Activated CD8-positive, alpha-beta T cell treated with anti-CD3 and anti-CD28 coated beads for 36 hours (primary cell): ENCODE measurements at regions not wholly inside any gene's neighbourhood (a gene's known extent, or its start where the extent isn't known, plus 50 kb on each side); places are given as distances from the start of the nearest gene placed in this dataset.

Experiments used
- ATAC-seq: fragments of 200-7000 bp; cut with Tn5 transposase; one replicate; pipeline ENCODE4 v1.10.0; 2021; ENCODE audit warnings: mild to moderate bottlenecking, moderate library complexity
- CTCF ChIA-PET: fragments of 350-600 bp; sonication (Branson Sonifier 250); formaldehyde crosslinking; loops from one replicate; lab custom pipeline; 2021; ENCODE audit warnings: antibody characterized with exemption; lab: Charles Lee
- POLR2A ChIA-PET: fragments of 350-600 bp; sonication (Branson Sonifier 250); formaldehyde crosslinking; loops from one replicate; lab custom pipeline; 2021; ENCODE audit warnings: antibody characterized with exemption; lab: Charles Lee
- DNase-seq: peaks from one replicate; pipeline ENCODE4 v3.0.0-alpha.2; 2020
- H3K27ac Mint-ChIP-seq: one replicate; pipeline ENCODE4 v1.8.0; 2021; ENCODE audit warnings: mild to moderate bottlenecking, mixed read lengths
- H3K27me3 Mint-ChIP-seq: one replicate; pipeline ENCODE4 v1.8.0; 2021; ENCODE audit warnings: mixed read lengths
- H3K36me3 Mint-ChIP-seq: one replicate; pipeline ENCODE4 v1.8.0; 2021; ENCODE audit warnings: low read depth, mixed read lengths
- H3K4me1 Mint-ChIP-seq: one replicate; pipeline ENCODE4 v1.8.0; 2021; ENCODE audit warnings: low read depth, mixed read lengths
- H3K4me3 Mint-ChIP-seq: one replicate; pipeline ENCODE4 v1.8.0; 2021; ENCODE audit warnings: mild to moderate bottlenecking, moderate library complexity, mixed read lengths
- H3K9me3 Mint-ChIP-seq: one replicate; pipeline ENCODE4 v1.8.0; 2021; ENCODE audit warnings: mixed read lengths
- intact Hi-C: fragments of 100-400 bp; cut with micrococcal nuclease; formaldehyde crosslinking; loops from one replicate; pipeline ENCODE4 v1.10.0; 2022
- TF ChIP-seq, protein P1 (sequence below): fragments of 200-600 bp; IDR thresholded peaks from one replicate; pipeline ENCODE4 v1.8.0; 2022; ENCODE audit warnings: antibody characterized with exemption, mild to moderate bottlenecking

- peaks cover 2% of the 10 kb centered on the region for H3K9me3 Mint-ChIP-seq
- ATAC-seq (no peak), DNase-seq (no peak)
- no peak overlapping the region for H3K27ac Mint-ChIP-seq
- no peaks in the 10 kb centered on the region for H3K4me1 Mint-ChIP-seq
- no peaks in the 10 kb centered on the region for H3K36me3 Mint-ChIP-seq
- intact Hi-C loops: no loop called here
- POLR2A ChIA-PET: no interaction called here
- TF ChIP-seq, protein P1, sequence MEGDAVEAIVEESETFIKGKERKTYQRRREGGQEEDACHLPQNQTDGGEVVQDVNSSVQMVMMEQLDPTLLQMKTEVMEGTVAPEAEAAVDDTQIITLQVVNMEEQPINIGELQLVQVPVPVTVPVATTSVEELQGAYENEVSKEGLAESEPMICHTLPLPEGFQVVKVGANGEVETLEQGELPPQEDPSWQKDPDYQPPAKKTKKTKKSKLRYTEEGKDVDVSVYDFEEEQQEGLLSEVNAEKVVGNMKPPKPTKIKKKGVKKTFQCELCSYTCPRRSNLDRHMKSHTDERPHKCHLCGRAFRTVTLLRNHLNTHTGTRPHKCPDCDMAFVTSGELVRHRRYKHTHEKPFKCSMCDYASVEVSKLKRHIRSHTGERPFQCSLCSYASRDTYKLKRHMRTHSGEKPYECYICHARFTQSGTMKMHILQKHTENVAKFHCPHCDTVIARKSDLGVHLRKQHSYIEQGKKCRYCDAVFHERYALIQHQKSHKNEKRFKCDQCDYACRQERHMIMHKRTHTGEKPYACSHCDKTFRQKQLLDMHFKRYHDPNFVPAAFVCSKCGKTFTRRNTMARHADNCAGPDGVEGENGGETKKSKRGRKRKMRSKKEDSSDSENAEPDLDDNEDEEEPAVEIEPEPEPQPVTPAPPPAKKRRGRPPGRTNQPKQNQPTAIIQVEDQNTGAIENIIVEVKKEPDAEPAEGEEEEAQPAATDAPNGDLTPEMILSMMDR: no peak
- CTCF ChIA-PET: no interaction called here
- H3K4me3 Mint-ChIP-seq: no peak overlapping the region
- no peaks in the 10 kb centered on the region for H3K27me3 Mint-ChIP-seq
Observed at GRCh38 chr14:43252866-43253265, 1254.2 kb downstream of the FSCB start.

DNA sequence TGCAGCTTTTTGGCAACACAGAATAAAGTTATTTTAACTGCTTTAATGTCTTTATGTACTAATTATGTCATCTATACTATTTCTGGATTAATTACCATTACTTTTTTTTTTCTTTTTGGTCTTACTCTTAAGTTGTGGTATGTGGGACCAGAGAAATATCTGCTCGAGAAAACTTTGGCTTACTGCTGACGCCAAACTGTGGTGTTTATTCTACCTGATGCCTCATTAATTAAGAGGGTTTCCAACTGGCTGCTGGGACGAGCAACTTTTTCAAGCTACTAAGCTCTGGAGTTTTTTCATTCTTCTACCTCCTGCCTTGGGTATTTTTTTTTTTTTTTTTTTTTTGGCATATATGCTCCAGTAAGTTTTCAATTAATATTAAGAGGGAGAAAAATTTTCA lies 1257.5 kb downstream of the FSCB start:
- no peak for DNase-seq
- CTCF ChIA-PET: no interaction called here

GRCh38 chr14:43249116-43249515 lies 1258.0 kb downstream of the FSCB start:
- H3K36me3 Mint-ChIP-seq: no peaks in the 10 kb centered on the region
- intact Hi-C loops: no loop called here
- DNase-seq (no peak), ATAC-seq (no peak)
- POLR2A ChIA-PET: no interaction called here
- TF ChIP-seq, protein P1: no peak
- no peak overlapping the region for H3K4me3 Mint-ChIP-seq
- CTCF ChIA-PET: no interaction called here
- H3K4me1 Mint-ChIP-seq: no peaks in the 10 kb centered on the region
- H3K27me3 Mint-ChIP-seq: no peaks in the 10 kb centered on the region
- H3K27ac Mint-ChIP-seq: no peak overlapping the region
- peaks cover 8% of the 10 kb centered on the region for H3K9me3 Mint-ChIP-seq

More for the DNA sequence above, 1257.5 kb downstream of the FSCB start:
- no peak for ATAC-seq
- Mint-ChIP-seq H3K36me3 (no peaks in the 10 kb centered on the region), H3K27me3 (no peaks in the 10 kb centered on the region), H3K9me3 (peaks cover 8% of the 10 kb centered on the region), H3K4me1 (no peaks in the 10 kb centered on the region), H3K4me3 (no peak overlapping the region), H3K27ac (no peak overlapping the region)
- intact Hi-C loops: no loop called here
- POLR2A ChIA-PET: no interaction called here
- TF ChIP-seq, protein P1: no peak

GRCh38 chr14:43247877-43248276 lies 1259.2 kb downstream of the FSCB start:
- Mint-ChIP-seq H3K36me3 (no peaks in the 10 kb centered on the region), H3K27me3 (no peaks in the 10 kb centered on the region), H3K9me3 (peaks cover 8% of the 10 kb centered on the region), H3K4me1 (no peaks in the 10 kb centered on the region), H3K4me3 (no peak overlapping the region), H3K27ac (no peak overlapping the region)
- no peak for ATAC-seq
- DNase-seq: no peak
- CTCF ChIA-PET: no interaction called here
- POLR2A ChIA-PET: no interaction called here
- TF ChIP-seq, protein P1: no peak
- intact Hi-C loops: no loop called here

GRCh38 chr14:43244142-43244625 lies 1262.9 kb downstream of the FSCB start:
- intact Hi-C loops: no loop called here
- TF ChIP-seq, protein P1: no peak
- Mint-ChIP-seq H3K4me3 (no peak overlapping the region), H3K4me1 (no peaks in the 10 kb centered on the region), H3K9me3 (peaks cover 8% of the 10 kb centered on the region), H3K27ac (no peak overlapping the region), H3K27me3 (no peaks in the 10 kb centered on the region), H3K36me3 (no peaks in the 10 kb centered on the region)
- CTCF ChIA-PET: no interaction called here
- no peak for DNase-seq
- no peak for ATAC-seq
- POLR2A ChIA-PET: no interaction called here
